ENCODE measurements at regions not wholly inside any gene's neighbourhood (a gene's known extent, or its start where the extent isn't known, plus 50 kb on each side); places are given as distances from the start of the nearest gene placed in this dataset.

DNA sequence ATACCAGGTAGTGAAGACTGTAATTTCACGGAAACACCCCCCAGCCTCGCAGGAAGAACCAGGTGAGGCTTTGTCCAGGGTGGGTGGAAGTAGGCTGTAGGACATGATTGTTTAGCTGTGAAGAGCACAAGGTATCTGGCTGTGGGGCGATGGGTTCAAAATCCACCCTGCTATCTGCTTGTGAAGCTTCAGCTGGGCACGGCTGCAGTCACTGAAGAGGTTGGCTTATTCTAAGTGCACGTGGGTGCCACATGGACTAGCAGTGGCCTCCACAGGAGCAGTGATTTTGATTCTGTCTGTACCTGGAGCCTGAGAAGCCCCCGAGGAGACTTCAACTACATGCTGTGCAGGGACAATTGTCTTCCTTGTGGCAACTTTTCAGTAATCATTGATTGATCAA, 254.1 kb downstream of the FGF9 start:
- Histone ChIP-seq H3K9me1 (replicated peaks; ENCODE audit: control insufficient read depth, extremely low read depth, insufficient read depth, low read length) (no peaks in the 10 kb centered on the region), H3K9ac (replicated peaks; ENCODE audit: extremely low read depth, insufficient read depth, low read length) (no peak overlapping the region), H3K79me2 (ENCODE audit: control insufficient read depth, insufficient read depth, low read length) (no peaks in the 10 kb centered on the region), H3K9me3 (replicated peaks; ENCODE audit: control insufficient read depth, insufficient read depth, low read length) (peaks cover 15% of the 10 kb centered on the region), H3K4me2 (ENCODE audit: insufficient read depth, low read length) (no peak overlapping the region), H3K36me3 (ENCODE audit: control insufficient read depth in 2 of 2, extremely low read depth in 1 of 2, insufficient read depth in 2 of 2, low read length in 2 of 2) (no peaks in the 10 kb centered on the region), H3K4me3 (replicated peaks in 1 of 3; ENCODE audit: insufficient read depth in 1 of 3, low read depth in 1 of 3, low read length in 3 of 3) (no peak overlapping the region), H3K27me3 (ENCODE audit: control insufficient read depth in 2 of 2, insufficient read depth in 2 of 2, low read length in 2 of 2) (no peaks in the 10 kb centered on the region), H3K27ac (ENCODE audit: insufficient read depth, low read depth, low read length) (no peak overlapping the region), H3K4me1 (ENCODE audit: control insufficient read depth, extremely low read depth, insufficient read depth, low read length) (no peaks in the 10 kb centered on the region), H4K20me1 (replicated peaks; ENCODE audit: control insufficient read depth, extremely low read depth, insufficient read depth, low read length) (no peaks in the 10 kb centered on the region), H2AFZ (ENCODE audit: low read depth, low read length) (no peak overlapping the region)
- dilution Hi-C loops (cut with MboI; ENCODE audit: extremely low pct_ligation_motif_present, low sequenced_read_pairs): no loop called here
- intact Hi-C loops (cut with micrococcal nuclease): no loop called here
- ChIA-PET CTCF (no interaction called here), POLR2A (no interaction called here)
- no peak for TF ChIP-seq MAX (IDR thresholded peaks at IDR 0.05; ENCODE audit: insufficient read depth, insufficient read length)
- TF ChIP-seq EZH2 (IDR thresholded peaks at IDR 0.05; ENCODE audit: borderline replicate concordance, low read depth, low read length, severe bottlenecking): no peak
- TF ChIP-seq GATA2 (IDR thresholded peaks at IDR 0.05; ENCODE audit: insufficient read depth, insufficient read length, low read depth, low read length): no peak
- TF ChIP-seq POLR2AphosphoS5 (IDR thresholded peaks at IDR 0.05; ENCODE audit: insufficient read depth, low read depth, low read length): no peak
- TF ChIP-seq POLR2A (IDR thresholded peaks at IDR 0.05; ENCODE audit: low read depth, low read length): no peak
- TF ChIP-seq, protein P1, sequence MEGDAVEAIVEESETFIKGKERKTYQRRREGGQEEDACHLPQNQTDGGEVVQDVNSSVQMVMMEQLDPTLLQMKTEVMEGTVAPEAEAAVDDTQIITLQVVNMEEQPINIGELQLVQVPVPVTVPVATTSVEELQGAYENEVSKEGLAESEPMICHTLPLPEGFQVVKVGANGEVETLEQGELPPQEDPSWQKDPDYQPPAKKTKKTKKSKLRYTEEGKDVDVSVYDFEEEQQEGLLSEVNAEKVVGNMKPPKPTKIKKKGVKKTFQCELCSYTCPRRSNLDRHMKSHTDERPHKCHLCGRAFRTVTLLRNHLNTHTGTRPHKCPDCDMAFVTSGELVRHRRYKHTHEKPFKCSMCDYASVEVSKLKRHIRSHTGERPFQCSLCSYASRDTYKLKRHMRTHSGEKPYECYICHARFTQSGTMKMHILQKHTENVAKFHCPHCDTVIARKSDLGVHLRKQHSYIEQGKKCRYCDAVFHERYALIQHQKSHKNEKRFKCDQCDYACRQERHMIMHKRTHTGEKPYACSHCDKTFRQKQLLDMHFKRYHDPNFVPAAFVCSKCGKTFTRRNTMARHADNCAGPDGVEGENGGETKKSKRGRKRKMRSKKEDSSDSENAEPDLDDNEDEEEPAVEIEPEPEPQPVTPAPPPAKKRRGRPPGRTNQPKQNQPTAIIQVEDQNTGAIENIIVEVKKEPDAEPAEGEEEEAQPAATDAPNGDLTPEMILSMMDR (IDR thresholded peaks at IDR 0.05; ENCODE audit: extremely low read depth in 1 of 2, insufficient read depth in 1 of 2, low read depth in 1 of 2, low read length in 2 of 2): no peak
- TF ChIP-seq JUN (IDR thresholded peaks at IDR 0.05; ENCODE audit: borderline replicate concordance, insufficient read depth, insufficient read length, low read depth): no peak
- no peak for TF ChIP-seq FOS (IDR thresholded peaks at IDR 0.05; ENCODE audit: borderline replicate concordance, insufficient read depth, low read length)
- TF ChIP-seq MYC (IDR thresholded peaks at IDR 0.05; ENCODE audit: low read depth, low read length): no peak
- no TSS peak for BruUV-seq (replicated peaks)
- no peak for FAIRE-seq
- DNase-seq (ENCODE audit: low read depth, low spot score): no peak

All from endothelial cell of umbilical vein (primary cell).